ENCODE measurements at regions not wholly inside any gene's neighbourhood (a gene's known extent, or its start where the extent isn't known, plus 50 kb on each side); places are given as distances from the start of the nearest gene placed in this dataset.

DNA sequence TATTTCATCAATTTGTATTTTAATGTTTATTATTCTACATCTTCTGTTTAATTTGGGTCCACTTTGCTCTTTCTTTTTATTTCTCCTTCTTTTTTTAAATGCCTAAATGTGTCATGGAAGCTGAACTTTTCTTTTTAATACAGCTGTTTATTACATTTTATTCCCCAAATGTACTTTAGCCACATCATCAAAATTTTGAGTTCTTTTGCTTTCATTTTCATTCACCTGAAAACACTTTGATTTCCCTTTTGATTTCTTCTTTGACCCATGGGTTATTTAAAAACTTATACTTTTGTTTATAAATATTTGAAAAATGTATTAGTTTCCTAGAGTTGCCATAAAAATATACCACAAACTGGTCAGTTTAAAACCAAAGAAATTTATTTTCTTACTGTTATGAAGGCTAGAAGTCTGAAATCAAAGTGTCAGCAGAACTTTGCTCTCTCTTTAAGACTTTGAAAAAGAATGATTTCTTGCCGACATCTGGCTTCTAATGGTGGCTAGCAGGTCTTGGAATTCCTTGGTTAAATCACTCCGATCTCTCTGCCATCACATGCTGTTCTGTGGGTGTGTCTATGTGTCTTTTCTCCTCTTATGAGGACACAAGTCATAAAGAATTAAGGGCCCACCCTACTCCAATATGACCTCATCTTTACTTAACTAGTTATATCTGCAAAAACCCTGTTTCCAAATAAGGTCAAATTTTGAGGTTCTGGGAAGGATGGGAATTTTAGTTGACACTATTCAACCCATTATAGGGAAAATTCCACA lies 225.5 kb downstream of the ANKRD7 start:
- no peaks in the 10 kb centered on the region for H3K27me3 ChIP-seq (ENCODE audit: control insufficient read depth, insufficient read depth, low read length, poor library complexity, severe bottlenecking)

DNA sequence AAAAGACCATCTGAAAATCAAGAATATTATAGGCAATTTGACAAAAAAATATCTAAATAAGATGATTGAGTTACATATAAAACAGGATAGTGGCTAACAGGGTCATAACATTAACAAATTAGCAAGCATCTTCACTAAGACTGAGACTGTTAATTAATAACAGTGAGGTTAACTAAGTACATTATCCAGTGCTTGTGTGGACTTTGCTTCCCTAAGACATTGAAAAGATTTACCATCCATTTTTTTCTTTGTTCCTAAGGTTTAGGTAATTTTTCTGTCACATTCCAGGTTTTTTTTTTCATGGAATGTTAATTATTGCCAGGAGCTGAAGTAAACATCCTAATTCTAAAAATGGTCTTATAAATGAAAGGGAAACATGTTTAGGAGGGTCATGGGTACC lies 227.6 kb downstream of the ANKRD7 start:
- Histone ChIP-seq H3K9ac (ENCODE audit: extremely low read depth, low read length, poor library complexity, severe bottlenecking) (no peak overlapping the region), H3K27me3 (ENCODE audit: control insufficient read depth, insufficient read depth, low read length, poor library complexity, severe bottlenecking) (no peaks in the 10 kb centered on the region), H3K4me3 (ENCODE audit: low read length) (no peak overlapping the region), H3K27ac (ENCODE audit: low read depth, low read length) (no peak overlapping the region), H3K9me3 (ENCODE audit: control insufficient read depth, low read length) (peaks cover 19% of the 10 kb centered on the region), H3K36me3 (ENCODE audit: control insufficient read depth, insufficient read depth, low read length) (no peaks in the 10 kb centered on the region), H3K4me1 (ENCODE audit: control insufficient read depth, insufficient read depth, low read length) (no peaks in the 10 kb centered on the region)
- no peaks in the 10 kb centered on the region for H3K27me3 Mint-ChIP-seq (ENCODE audit: insufficient read depth)
- no peak overlapping the region for H3K4me3 Mint-ChIP-seq
- DNase-seq: no peak
- TF ChIP-seq, protein P1, sequence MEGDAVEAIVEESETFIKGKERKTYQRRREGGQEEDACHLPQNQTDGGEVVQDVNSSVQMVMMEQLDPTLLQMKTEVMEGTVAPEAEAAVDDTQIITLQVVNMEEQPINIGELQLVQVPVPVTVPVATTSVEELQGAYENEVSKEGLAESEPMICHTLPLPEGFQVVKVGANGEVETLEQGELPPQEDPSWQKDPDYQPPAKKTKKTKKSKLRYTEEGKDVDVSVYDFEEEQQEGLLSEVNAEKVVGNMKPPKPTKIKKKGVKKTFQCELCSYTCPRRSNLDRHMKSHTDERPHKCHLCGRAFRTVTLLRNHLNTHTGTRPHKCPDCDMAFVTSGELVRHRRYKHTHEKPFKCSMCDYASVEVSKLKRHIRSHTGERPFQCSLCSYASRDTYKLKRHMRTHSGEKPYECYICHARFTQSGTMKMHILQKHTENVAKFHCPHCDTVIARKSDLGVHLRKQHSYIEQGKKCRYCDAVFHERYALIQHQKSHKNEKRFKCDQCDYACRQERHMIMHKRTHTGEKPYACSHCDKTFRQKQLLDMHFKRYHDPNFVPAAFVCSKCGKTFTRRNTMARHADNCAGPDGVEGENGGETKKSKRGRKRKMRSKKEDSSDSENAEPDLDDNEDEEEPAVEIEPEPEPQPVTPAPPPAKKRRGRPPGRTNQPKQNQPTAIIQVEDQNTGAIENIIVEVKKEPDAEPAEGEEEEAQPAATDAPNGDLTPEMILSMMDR (conservative IDR thresholded peaks at IDR 0.05): no peak
- no peaks in the 10 kb centered on the region for H3K4me1 Mint-ChIP-seq
- H3K36me3 Mint-ChIP-seq (ENCODE audit: low read depth): peaks cover 2% of the 10 kb centered on the region
- no peak overlapping the region for H3K27ac Mint-ChIP-seq
- H3K9me3 Mint-ChIP-seq: peaks cover 4% of the 10 kb centered on the region

More for the DNA sequence above, 225.5 kb downstream of the ANKRD7 start:
- Histone ChIP-seq H3K4me3 (ENCODE audit: low read length) (no peak overlapping the region), H3K4me1 (ENCODE audit: control insufficient read depth, insufficient read depth, low read length) (no peaks in the 10 kb centered on the region), H3K9me3 (ENCODE audit: control insufficient read depth, low read length) (peaks cover 6% of the 10 kb centered on the region), H3K9ac (ENCODE audit: extremely low read depth, low read length, poor library complexity, severe bottlenecking) (no peak overlapping the region), H3K36me3 (ENCODE audit: control insufficient read depth, insufficient read depth, low read length) (no peaks in the 10 kb centered on the region), H3K27ac (ENCODE audit: low read depth, low read length) (no peak overlapping the region)
- Mint-ChIP-seq H3K4me3 (no peak overlapping the region), H3K4me1 (no peaks in the 10 kb centered on the region), H3K27ac (no peak overlapping the region), H3K9me3 (no peaks in the 10 kb centered on the region), H3K36me3 (ENCODE audit: low read depth) (no peaks in the 10 kb centered on the region), H3K27me3 (ENCODE audit: insufficient read depth) (no peaks in the 10 kb centered on the region)
- 84 to 92% methylated on average over 2 of the region's 2 CpGs for WGBS, 2 experiments (ENCODE audit: insufficient coverage in 1 of 2, insufficient read length in 1 of 2)
- TF ChIP-seq, protein P1 (conservative IDR thresholded peaks at IDR 0.05): no peak
- DNase-seq: no peak

DNA sequence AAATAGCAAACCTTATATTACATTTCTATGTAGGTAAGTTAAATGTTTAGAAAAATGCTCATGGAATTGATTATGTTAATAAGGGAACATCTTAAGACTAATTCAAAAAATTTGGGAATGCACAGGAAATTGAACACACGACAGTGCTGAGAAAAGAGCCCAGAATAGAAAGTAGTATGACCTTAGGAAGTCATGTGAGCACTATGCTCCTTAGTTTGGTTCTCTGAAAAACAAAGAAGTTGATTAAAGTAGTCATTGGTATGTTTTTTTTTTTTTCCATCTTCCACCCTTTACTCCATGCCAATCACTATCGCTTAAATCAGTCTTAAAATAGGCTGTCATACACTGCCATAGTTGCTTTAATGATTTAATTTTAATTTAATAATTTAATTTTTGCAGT lies 242.9 kb downstream of the ANKRD7 start:
- TF ChIP-seq, protein P1 (conservative IDR thresholded peaks at IDR 0.05): no peak
- H3K4me3 ChIP-seq (ENCODE audit: low read length): no peak overlapping the region
- Mint-ChIP-seq H3K4me3 (no peak overlapping the region), H3K9me3 (no peaks in the 10 kb centered on the region), H3K4me1 (no peaks in the 10 kb centered on the region), H3K27me3 (ENCODE audit: insufficient read depth) (no peaks in the 10 kb centered on the region), H3K36me3 (ENCODE audit: low read depth) (no peaks in the 10 kb centered on the region), H3K27ac (no peak overlapping the region)
- H3K9me3 ChIP-seq (ENCODE audit: control insufficient read depth, low read length): no peaks in the 10 kb centered on the region
- no peak overlapping the region for H3K27ac ChIP-seq (ENCODE audit: low read depth, low read length)
- no peaks in the 10 kb centered on the region for H3K4me1 ChIP-seq (ENCODE audit: control insufficient read depth, insufficient read depth, low read length)
- no peaks in the 10 kb centered on the region for H3K36me3 ChIP-seq (ENCODE audit: control insufficient read depth, insufficient read depth, low read length)
- no peak for DNase-seq
- no peak overlapping the region for H3K9ac ChIP-seq (ENCODE audit: extremely low read depth, low read length, poor library complexity, severe bottlenecking)
- 89 to 91% methylated on average over 1 of the region's 2 CpGs for WGBS, 2 experiments (ENCODE audit: insufficient coverage in 1 of 2, insufficient read length in 1 of 2)
- H3K27me3 ChIP-seq (ENCODE audit: control insufficient read depth, insufficient read depth, low read length, poor library complexity, severe bottlenecking): no peaks in the 10 kb centered on the region

Measured in endodermal cell (in vitro differentiated cells).